Spleen (tissue), 11 donors: ENCODE measurements at regions not wholly inside any gene's neighbourhood (a gene's known extent, or its start where the extent isn't known, plus 50 kb on each side); places are given as distances from the start of the nearest gene placed in this dataset.

Experiments used
- DNase-seq: peaks from one replicate; pipeline ENCODE4 v3.0.0-alpha.2; 2020
- H3K27ac ChIP-seq, 8 donors: fragments of 200-600 bp; sonication (generic) in 7 of 8; 1 replicate in 4 of 8; 2 replicates in 4 of 8; pipeline versions ENCODE4 v1.5.0 to v1.8.0; 2016 to 2021; ENCODE audit warnings: inconsistent platforms in 4 of 8, mild to moderate bottlenecking in 4 of 8, moderate library complexity in 1 of 8
- H3K27me3 ChIP-seq, 7 donors: fragments of 200-600 bp; sonication (generic) in 6 of 7; replicated peaks in 1 of 7; 1 replicate in 4 of 7; 2 replicates in 3 of 7; pipeline versions ENCODE4 v1.5.0 to v1.8.0; 2016 to 2021; ENCODE audit warnings: inconsistent platforms in 3 of 7, mild to moderate bottlenecking in 1 of 7
- H3K36me3 ChIP-seq, 6 donors: fragments of 200-600 bp; sonication (generic) in 5 of 6; 1 replicate in 4 of 6; 2 replicates in 2 of 6; pipeline versions ENCODE4 v1.5.0 to v1.8.0; 2016 to 2021; ENCODE audit warnings: inconsistent platforms in 2 of 6
- H3K4me1 ChIP-seq, 6 donors: fragments of 200-600 bp; sonication (generic) in 5 of 6; 1 replicate in 3 of 6; 2 replicates in 3 of 6; pipeline versions ENCODE4 v1.5.0 to v1.8.0; 2016 to 2021; ENCODE audit warnings: inconsistent platforms in 3 of 6
- H3K4me3 ChIP-seq, 8 donors: fragments of 200-600 bp; sonication (generic) in 7 of 8; 1 replicate in 4 of 8; 2 replicates in 4 of 8; pipeline versions ENCODE4 v1.5.0 to v1.8.0; 2016 to 2021; ENCODE audit warnings: inconsistent platforms in 4 of 8, mild to moderate bottlenecking in 4 of 8, moderate library complexity in 2 of 8
- H3K9me3 ChIP-seq, 8 donors: fragments of 200-600 bp; sonication (generic) in 7 of 8; 1 replicate in 4 of 8; 2 replicates in 4 of 8; pipeline versions ENCODE4 v1.5.0 to v1.8.0; 2016 to 2021; ENCODE audit warnings: inconsistent platforms in 4 of 8
- POLR2A ChIP-seq, 3 donors: fragments of 450-650 bp; IDR thresholded peaks; one replicate each; pipeline ENCODE4 v1.5.1; 2017; ENCODE audit warnings: antibody characterized with exemption in 3 of 3, mild to moderate bottlenecking in 1 of 3
- POLR2AphosphoS5 ChIP-seq, 3 donors: sonication (generic); formaldehyde crosslinking; IDR thresholded peaks; one replicate each; pipeline ENCODE4 v1.5.1; 2017; ENCODE audit warnings: antibody characterized with exemption in 3 of 3
- WGBS, 5 donors: extraction: QIAGEN DNeasy Blood & Tissue Kit in 3 of 5; methylation state at CpG; one replicate each; pipeline versions ENCODE4 v1.1.5 to v1.1.7; 2013 to 2018; 5-methylcytosine and 5-hydroxymethylcytosine counted together
- intact Hi-C: fragments of 100-400 bp; cut with DNase I; formaldehyde crosslinking; loops from one replicate; pipeline ENCODE4 v1.15.0; 2023; ENCODE audit warnings: low total_unique reads
- TF ChIP-seq, protein P1 (sequence below), 11 experiments: fragments of 200-600 bp in 7 of 11; fragments of 450-650 bp in 4 of 11; sonication (generic) in 4 of 11; IDR thresholded peaks in 8 of 11; conservative IDR thresholded peaks in 3 of 11; 1 replicate in 7 of 11; 2 replicates in 4 of 11; pipeline versions ENCODE4 v1.4.0 to v1.8.0; 2016 to 2021; ENCODE audit warnings: antibody characterized with exemption in 11 of 11, inconsistent platforms in 4 of 11, mild to moderate bottlenecking in 1 of 11
- donor health status: healthy with polysubstance abuse.
- donor health status: DM: no; HTN: no; CAD: no; lungs with moderate emphysema.
- donor health status: DM: no; HTN: no; CAD: no.
- donor health status: Bipolar disorder and iron deficiency.
- donor health status: healthy.
- donor health status: DM: no; HTN: no; CAD: no.
- donor health status: DM: yes; HTN: yes; CAD: no.

DNA sequence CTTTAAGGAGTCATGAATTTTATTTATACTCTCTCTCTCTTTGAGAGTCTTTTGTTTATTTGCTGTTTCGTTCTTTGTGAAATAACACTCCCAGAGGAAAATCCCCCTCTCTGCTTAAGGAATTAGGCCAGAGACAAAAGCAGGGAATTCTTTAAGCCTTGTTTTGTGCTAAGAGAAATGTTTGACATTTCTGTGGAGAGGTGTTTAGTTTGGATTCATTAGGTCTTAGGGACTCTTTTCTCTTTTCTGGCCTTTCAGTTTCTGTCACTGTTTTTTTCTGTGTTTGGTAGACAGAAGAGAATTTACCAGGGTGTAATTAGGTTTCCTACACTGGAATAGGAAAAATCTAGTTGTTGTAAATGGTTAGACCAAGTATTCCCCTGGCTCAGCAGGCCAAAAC lies 241.8 kb upstream of the NR2F2 start:
- H3K27ac ChIP-seq: no peak overlapping the region
- 57 to 82% (median 78%) methylated on average over 1 of the region's 1 CpG for WGBS, 5 donors
- intact Hi-C loops: no loop called here
- no peak for DNase-seq
- no peak overlapping the region for H3K4me3 ChIP-seq
- H3K9me3 ChIP-seq: no peaks in the 10 kb centered on the region
- H3K36me3 ChIP-seq: no peaks in the 10 kb centered on the region
- TF ChIP-seq, protein P1, sequence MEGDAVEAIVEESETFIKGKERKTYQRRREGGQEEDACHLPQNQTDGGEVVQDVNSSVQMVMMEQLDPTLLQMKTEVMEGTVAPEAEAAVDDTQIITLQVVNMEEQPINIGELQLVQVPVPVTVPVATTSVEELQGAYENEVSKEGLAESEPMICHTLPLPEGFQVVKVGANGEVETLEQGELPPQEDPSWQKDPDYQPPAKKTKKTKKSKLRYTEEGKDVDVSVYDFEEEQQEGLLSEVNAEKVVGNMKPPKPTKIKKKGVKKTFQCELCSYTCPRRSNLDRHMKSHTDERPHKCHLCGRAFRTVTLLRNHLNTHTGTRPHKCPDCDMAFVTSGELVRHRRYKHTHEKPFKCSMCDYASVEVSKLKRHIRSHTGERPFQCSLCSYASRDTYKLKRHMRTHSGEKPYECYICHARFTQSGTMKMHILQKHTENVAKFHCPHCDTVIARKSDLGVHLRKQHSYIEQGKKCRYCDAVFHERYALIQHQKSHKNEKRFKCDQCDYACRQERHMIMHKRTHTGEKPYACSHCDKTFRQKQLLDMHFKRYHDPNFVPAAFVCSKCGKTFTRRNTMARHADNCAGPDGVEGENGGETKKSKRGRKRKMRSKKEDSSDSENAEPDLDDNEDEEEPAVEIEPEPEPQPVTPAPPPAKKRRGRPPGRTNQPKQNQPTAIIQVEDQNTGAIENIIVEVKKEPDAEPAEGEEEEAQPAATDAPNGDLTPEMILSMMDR (IDR thresholded peaks at IDR 0.05 in 8 of 11, conservative IDR thresholded peaks at IDR 0.05 in 3 of 11): no peak
- TF ChIP-seq POLR2AphosphoS5 (IDR thresholded peaks at IDR 0.05) (no peak), POLR2A (IDR thresholded peaks at IDR 0.05) (no peak)
- no peaks in the 10 kb centered on the region for H3K27me3 ChIP-seq
- H3K4me1 ChIP-seq: no peaks in the 10 kb centered on the region

DNA sequence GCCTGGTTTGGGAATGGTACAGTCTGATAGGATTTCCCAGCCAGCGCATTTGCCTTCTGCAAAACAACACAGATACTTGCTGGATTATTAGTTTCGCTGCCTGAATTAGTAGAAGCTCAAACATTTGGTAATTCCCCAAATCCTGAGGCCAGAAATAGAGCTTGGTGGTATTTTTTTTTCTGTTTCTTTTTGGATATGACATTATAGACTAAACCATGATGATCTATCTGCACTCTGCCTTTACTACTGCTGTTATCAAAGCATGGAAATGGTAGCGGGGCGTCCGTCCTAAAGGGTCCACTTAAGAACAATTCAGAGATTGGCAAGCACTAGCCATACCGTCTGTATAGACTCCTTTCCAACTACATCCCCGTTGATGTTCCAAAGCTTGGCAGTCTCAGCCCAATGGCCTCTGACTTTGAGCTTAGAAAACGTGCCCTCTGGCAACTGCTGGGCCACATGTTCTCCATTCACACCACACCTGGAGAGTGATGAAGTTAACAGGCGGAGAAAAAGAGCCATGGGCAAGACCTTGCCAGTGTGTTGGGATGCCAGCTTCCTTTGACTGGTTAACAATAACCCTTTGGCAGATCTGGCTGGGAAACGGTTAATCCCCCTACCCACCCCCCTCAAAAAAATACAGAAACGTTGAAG lies 241.0 kb upstream of the NR2F2 start:
- Histone ChIP-seq H3K4me1 (no peaks in the 10 kb centered on the region), H3K36me3 (no peaks in the 10 kb centered on the region), H3K9me3 (no peaks in the 10 kb centered on the region), H3K27ac (no peak overlapping the region), H3K27me3 (no peaks in the 10 kb centered on the region), H3K4me3 (no peak overlapping the region)
- no peak for DNase-seq
- intact Hi-C loops: no loop called here
- no peak for TF ChIP-seq POLR2A (IDR thresholded peaks at IDR 0.05)
- TF ChIP-seq, protein P1 (IDR thresholded peaks at IDR 0.05 in 8 of 11, conservative IDR thresholded peaks at IDR 0.05 in 3 of 11): no peak
- WGBS, 5 donors: 63 to 68% (median 67%) methylated on average over 11 of the region's 11 CpGs

DNA sequence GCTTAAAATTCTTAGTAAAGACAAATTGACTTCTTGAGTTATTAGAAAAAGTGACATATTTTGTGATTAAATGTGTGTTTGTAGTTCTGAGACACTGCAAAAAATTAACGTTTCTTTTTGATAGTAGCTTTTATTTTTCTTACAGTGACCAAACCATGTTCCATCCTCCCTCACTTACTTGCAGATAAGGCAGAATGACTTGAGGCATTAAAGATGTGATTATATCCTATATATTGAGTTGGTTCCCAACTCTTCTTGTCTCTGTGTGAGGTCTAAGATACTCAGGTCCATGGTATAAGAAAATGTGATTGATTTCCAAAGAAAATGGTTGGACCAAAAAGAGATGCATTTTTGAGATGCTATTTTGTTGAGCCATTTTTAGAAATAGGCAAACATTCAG lies 238.3 kb upstream of the NR2F2 start:
- no peaks in the 10 kb centered on the region for H3K9me3 ChIP-seq
- no peaks in the 10 kb centered on the region for H3K27me3 ChIP-seq
- no peak for TF ChIP-seq POLR2AphosphoS5 (IDR thresholded peaks at IDR 0.05)
- no peak for TF ChIP-seq POLR2A (IDR thresholded peaks at IDR 0.05)
- TF ChIP-seq, protein P1 (IDR thresholded peaks at IDR 0.05 in 8 of 11, conservative IDR thresholded peaks at IDR 0.05 in 3 of 11): no peak
- H3K4me3 ChIP-seq: no peak overlapping the region
- H3K4me1 ChIP-seq: no peaks in the 10 kb centered on the region
- no peaks in the 10 kb centered on the region for H3K36me3 ChIP-seq
- no peak overlapping the region for H3K27ac ChIP-seq
- no peak for DNase-seq
- intact Hi-C loops: no loop called here
- WGBS, 5 donors: 57 to 74% (median 67%) methylated on average over 1 of the region's 1 CpG

DNA sequence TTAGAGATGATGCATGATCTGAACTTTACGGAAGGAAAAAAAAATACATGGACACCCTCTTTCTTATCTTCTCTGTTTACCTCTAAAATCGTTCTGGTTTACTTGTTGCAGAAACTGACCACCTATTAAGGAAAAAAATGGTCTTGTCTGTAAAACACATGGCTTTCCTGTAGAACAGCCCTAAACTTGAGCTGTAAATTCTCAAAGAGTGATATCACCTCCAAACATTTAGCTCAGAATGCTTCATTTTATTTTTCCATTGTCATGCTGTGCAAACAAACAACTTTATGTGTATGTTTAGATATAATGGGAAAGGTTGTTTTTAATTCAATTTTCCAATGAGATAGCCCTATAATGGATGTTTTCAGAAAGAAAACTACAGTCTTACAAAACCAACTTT lies 237.4 kb upstream of the NR2F2 start:
- intact Hi-C loops: no loop called here
- Histone ChIP-seq H3K36me3 (no peaks in the 10 kb centered on the region), H3K4me3 (no peak overlapping the region), H3K9me3 (no peaks in the 10 kb centered on the region), H3K4me1 (no peaks in the 10 kb centered on the region), H3K27ac (no peak overlapping the region), H3K27me3 (no peaks in the 10 kb centered on the region)
- TF ChIP-seq POLR2A (IDR thresholded peaks at IDR 0.05) (no peak), POLR2AphosphoS5 (IDR thresholded peaks at IDR 0.05) (no peak)
- TF ChIP-seq, protein P1 (IDR thresholded peaks at IDR 0.05 in 8 of 11, conservative IDR thresholded peaks at IDR 0.05 in 3 of 11): no peak
- WGBS, 5 donors: 40 to 47% (median 45%) methylated on average over 2 of the region's 2 CpGs
- DNase-seq: no peak
